AG20443 (cell line): ENCODE measurements at regions not wholly inside any gene's neighbourhood (a gene's known extent, or its start where the extent isn't known, plus 50 kb on each side); places are given as distances from the start of the nearest gene placed in this dataset.
"Not testable (repeated sequence)": the region's sequence is repeated elsewhere in the genome, so short reads cannot be mapped to it uniquely, and the experiment has no call there.

Experiments used
- DNase-seq: peaks from one replicate; pipeline ENCODE4 v3.0.0; 2012; ENCODE audit warnings: low spot score, mixed read lengths

GRCh38 chr13:91025442-91025841 lies 322.0 kb upstream of the MIR17HG start:
- no peak for DNase-seq

GRCh38 chr13:91031508-91031907 lies 316.0 kb upstream of the MIR17HG start:
- no peak for DNase-seq

GRCh38 chr13:91032104-91032503 lies 315.4 kb upstream of the MIR17HG start:
- no peak for DNase-seq

GRCh38 chr13:91036886-91037285 lies 310.6 kb upstream of the MIR17HG start:
- no peak for DNase-seq

GRCh38 chr13:91042870-91043269 lies 304.6 kb upstream of the MIR17HG start:
- no peak for DNase-seq

- DNase-seq: peak; percentile 13
Observed at GRCh38 chr13:91045351-91046034, 302.0 kb upstream of the MIR17HG start.

GRCh38 chr13:91046715-91047327 lies 300.7 kb upstream of the MIR17HG start:
- DNase-seq: no peak

- no peak for DNase-seq
Observed at GRCh38 chr13:91050970-91051369, 296.5 kb upstream of the MIR17HG start.

GRCh38 chr13:91052876-91053275 lies 294.6 kb upstream of the MIR17HG start:
- DNase-seq: no peak

GRCh38 chr13:91053318-91054065 lies 294.0 kb upstream of the MIR17HG start:
- DNase-seq: no peak

- no peak for DNase-seq
Observed at GRCh38 chr13:91054902-91055301, 292.6 kb upstream of the MIR17HG start.

GRCh38 chr13:91056746-91057145 lies 290.7 kb upstream of the MIR17HG start:
- DNase-seq: no peak

GRCh38 chr13:91057507-91057906 lies 290.0 kb upstream of the MIR17HG start:
- DNase-seq: not testable (repeated sequence)

- peak; percentile 6 for DNase-seq
Observed at GRCh38 chr13:91058066-91058465, 289.4 kb upstream of the MIR17HG start.

GRCh38 chr13:91058919-91059318 lies 288.6 kb upstream of the MIR17HG start:
- DNase-seq: no peak

GRCh38 chr13:91066745-91067144 lies 280.7 kb upstream of the MIR17HG start:
- DNase-seq: no peak

- no peak for DNase-seq
Observed at GRCh38 chr13:91072486-91072885, 275.0 kb upstream of the MIR17HG start.

- DNase-seq: no peak
Observed at GRCh38 chr13:91074091-91074490, 273.4 kb upstream of the MIR17HG start.

- no peak for DNase-seq
Observed at GRCh38 chr13:91076830-91077229, 270.7 kb upstream of the MIR17HG start.

GRCh38 chr13:91078093-91078679 lies 269.3 kb upstream of the MIR17HG start:
- DNase-seq: no peak

- DNase-seq: no peak
Observed at GRCh38 chr13:91079176-91079575, 268.3 kb upstream of the MIR17HG start.

- DNase-seq: no peak
Observed at GRCh38 chr13:91085127-91085526, 262.4 kb upstream of the MIR17HG start.
